Epithelial cell of esophagus (primary cell): ENCODE measurements at regions not wholly inside any gene's neighbourhood (a gene's known extent, or its start where the extent isn't known, plus 50 kb on each side); places are given as distances from the start of the nearest gene placed in this dataset.
A peak's percentile ranks its signal among the peaks of the same experiment; 100 is the strongest.
"Not testable (repeated sequence)": the region's sequence is repeated elsewhere in the genome, so short reads cannot be mapped to it uniquely, and the experiment has no call there.

Experiments used
- DNase-seq: peaks from one replicate; pipeline ENCODE4 v3.0.0; 2010; ENCODE audit warnings: low read depth
- H3K4me3 ChIP-seq: 2 replicates; pipeline ENCODE4 v1.5.1; 2011; ENCODE audit warnings: mild to moderate bottlenecking, low read length, control low read depth
- CTCF ChIP-seq: IDR thresholded peaks from 2 replicates; pipeline ENCODE4 v1.5.1; 2011; ENCODE audit warnings: low read depth, mild to moderate bottlenecking, low read length, control low read depth, inconsistent platforms; ENCODE audit not compliant: insufficient read depth; ENCODE audit errors: missing control alignments

GRCh38 chr3:189410522-189410921, 220.7 kb upstream of the TP63 start:
- no peak for TF ChIP-seq CTCF
- H3K4me3 ChIP-seq: no peak overlapping the region

GRCh38 chr3:189419038-189419437, 212.2 kb upstream of the TP63 start:
- no peak for TF ChIP-seq CTCF
- no peak overlapping the region for H3K4me3 ChIP-seq
- no peak for DNase-seq

More at GRCh38 chr3:189410522-189410921, 220.7 kb upstream of the TP63 start:
- no peak for DNase-seq

- H3K4me3 ChIP-seq: no peak overlapping the region
- no peak for TF ChIP-seq CTCF
- peak; percentile 10 for DNase-seq
Measured at GRCh38 chr3:189419683-189420082, 211.5 kb upstream of the TP63 start.

- no peak for TF ChIP-seq CTCF
- no peak for DNase-seq
Measured at GRCh38 chr3:189424922-189425321, 206.3 kb upstream of the TP63 start.

GRCh38 chr3:189429019-189429418, 202.2 kb upstream of the TP63 start:
- no peak overlapping the region for H3K4me3 ChIP-seq
- no peak for DNase-seq
- no peak for TF ChIP-seq CTCF

More at GRCh38 chr3:189424922-189425321, 206.3 kb upstream of the TP63 start:
- H3K4me3 ChIP-seq: no peak overlapping the region

- H3K4me3 ChIP-seq: no peak overlapping the region
- no peak for TF ChIP-seq CTCF
- no peak for DNase-seq
Measured at GRCh38 chr3:189430166-189430565, 201.0 kb upstream of the TP63 start.

- not testable (repeated sequence) for DNase-seq, H3K4me3 ChIP-seq
Measured at GRCh38 chr3:189442257-189442656, 188.9 kb upstream of the TP63 start.
